HG03558 (cell line): ENCODE measurements at regions not wholly inside any gene's neighbourhood (a gene's known extent, or its start where the extent isn't known, plus 50 kb on each side); places are given as distances from the start of the nearest gene placed in this dataset.
A peak's percentile ranks its signal among the peaks of the same experiment; 100 is the strongest.
"Not testable (repeated sequence)": the region's sequence is repeated elsewhere in the genome, so short reads cannot be mapped to it uniquely, and the experiment has no call there.

Experiments
- ATAC-seq: cut with Tn5 transposase; IDR thresholded peaks from one replicate; pipeline ENCODE4 v1.9.1; 2021; ENCODE audit warnings: moderate number of reproducible peaks; ENCODE audit not compliant: unreplicated experiment; ENCODE audit errors: extremely low read depth

DNA sequence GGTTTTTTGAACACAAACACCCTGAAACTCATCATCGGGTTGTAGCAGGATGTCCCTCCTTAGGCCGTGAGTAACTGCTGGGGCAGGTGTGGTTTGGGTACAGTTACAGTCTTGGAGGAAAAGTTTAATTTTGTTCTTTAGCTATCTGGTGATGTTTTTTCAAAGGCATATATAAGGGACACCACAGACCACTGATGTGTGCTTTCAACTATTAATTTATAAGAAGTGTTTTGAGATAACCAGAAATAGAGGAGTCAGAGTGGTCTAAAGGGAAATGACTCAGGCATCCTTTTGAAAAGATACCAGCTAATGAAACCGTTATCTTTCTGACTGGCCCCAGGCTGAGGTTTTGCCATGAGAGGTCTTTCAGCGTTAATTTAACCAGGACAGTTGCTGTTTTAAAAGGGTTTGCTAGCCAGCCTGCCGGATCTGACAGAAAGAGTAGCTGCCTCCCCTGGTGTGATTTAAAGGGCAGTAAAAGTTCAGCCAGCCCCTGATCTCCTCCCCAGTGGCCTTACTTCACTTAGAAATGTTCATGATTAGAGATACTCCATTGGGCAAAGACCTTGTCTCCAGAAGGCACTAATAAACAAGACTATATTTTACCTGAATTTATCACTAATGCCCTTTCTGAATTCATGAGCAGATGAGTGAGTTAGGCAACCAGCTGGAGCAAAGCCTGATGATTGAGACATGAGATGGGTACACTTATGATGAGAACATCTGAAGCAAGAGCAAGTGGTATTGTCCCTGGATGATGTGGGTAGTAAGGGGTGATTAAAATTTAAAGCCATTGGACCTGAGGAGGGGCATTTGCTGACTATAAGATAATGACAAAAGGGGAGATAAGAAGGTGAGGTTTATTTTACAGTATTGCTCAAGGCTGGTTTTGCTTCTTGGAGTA is 482.5 kb upstream of the TBL1XR1 start:
- ATAC-seq, result peak; percentile 66

DNA sequence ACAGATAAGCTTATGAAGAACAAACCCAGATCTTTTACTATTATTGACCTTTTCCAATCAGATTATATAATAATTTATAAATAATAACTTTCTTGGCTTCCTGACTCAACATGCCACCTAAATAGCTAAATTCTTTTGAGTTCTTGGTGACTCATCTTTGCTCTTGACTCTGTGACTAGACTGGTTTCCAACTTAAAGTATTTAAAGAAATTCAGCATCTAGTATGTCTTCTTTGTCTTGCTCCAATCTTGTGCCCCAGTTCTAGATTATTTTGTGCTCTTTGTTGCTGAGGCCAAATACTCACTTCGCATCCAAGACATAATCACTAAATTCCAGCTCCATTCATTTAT is 483.2 kb upstream of the TBL1XR1 start:
- no peak for ATAC-seq

DNA sequence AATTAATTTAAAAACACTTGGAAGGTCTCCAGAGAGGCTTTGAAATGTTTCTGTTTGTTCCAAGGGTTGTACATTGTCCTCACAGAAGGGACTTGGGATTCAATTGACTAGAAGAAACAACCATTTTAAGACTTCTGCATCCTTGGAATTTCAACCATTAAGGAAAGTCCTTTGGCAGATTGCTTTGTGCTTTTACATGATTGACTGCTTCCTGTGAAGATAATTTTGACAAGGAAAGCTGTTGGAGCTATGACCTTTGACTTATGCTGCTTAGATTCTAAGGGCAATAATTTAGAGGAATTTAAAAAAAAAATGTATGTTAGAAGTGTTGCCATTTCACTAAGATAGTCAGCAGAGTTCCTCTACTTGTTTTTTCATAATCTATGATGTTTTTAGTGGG is 483.9 kb upstream of the TBL1XR1 start:
- no peak for ATAC-seq

DNA sequence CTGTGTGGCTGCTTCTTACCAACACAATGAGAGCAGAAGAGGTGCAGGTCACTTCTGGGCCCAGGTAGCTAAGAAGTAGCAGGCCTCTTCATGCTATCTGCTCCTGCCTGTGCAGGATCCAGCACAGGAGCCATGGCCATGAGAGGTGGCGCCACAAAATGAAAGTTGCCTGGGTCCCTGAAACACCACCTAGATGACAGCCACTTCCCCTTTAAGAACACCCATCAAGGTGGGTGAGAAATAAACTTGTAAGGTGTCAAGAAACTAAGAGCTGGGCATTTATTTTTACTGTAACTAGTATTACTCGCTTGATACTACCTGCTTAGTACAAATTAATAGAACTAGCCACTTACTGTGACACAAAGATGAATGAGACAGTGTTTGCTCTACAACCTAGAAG is 484.6 kb upstream of the TBL1XR1 start:
- ATAC-seq, result no peak

DNA sequence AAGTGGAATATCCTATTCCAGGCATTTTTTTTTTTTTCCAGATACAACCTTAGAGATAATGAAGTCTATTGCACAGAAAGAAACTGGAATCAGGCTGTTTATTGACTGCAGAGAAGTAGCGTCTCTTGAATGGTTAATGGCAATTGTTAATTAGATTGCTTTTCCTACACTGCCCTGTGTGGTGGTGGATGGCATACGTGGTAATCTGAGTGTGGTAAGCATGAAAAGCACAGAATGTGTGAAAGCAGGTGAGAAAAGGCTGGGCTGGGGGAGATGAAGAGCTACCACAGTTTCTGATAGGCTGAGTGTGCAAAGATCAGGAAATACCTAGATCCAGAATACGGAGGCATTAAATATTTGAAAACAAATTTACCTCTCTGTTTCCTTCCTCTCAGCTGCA is 486.3 kb upstream of the TBL1XR1 start:
- no peak for ATAC-seq

DNA sequence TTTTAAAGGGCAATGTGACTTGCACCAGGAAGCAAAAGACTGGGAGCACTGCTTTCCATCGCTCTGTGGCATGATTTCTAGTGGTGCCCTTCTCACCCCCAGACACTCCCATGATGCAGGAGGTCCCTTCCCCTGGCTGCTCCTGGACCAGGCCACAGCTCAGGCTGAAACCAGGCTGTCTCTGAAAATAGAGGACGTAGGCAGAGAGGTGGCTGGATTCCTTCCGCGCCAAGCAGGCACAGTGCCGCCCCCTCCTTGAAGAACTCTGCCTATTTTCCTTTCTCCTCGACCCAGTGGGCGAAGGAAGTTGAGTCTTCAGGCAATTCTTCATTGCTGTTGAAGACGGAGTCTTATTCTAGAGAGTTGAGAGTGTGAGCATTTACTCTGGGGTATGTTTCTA is 489.4 kb upstream of the TBL1XR1 start:
- no peak for ATAC-seq

DNA sequence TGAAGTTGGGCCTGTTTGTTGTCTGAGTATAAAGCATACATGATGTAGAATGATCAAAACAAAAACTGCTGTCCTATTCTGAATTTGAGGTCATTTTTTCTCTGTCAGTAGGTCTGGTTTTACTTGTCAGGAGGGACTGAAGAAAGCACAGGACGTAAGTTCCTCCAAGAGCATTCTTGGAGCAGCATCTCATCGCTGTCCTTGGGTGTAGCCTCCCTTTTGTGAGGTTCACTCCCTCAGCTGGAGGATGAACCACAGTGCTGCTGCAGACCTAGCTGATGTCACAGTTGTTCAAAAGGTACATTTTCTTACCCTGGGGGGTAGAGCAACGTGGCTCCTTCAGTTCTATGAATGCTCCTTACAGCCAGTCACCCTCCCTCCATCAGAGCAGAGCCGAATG is 490.0 kb upstream of the TBL1XR1 start:
- no peak for ATAC-seq

DNA sequence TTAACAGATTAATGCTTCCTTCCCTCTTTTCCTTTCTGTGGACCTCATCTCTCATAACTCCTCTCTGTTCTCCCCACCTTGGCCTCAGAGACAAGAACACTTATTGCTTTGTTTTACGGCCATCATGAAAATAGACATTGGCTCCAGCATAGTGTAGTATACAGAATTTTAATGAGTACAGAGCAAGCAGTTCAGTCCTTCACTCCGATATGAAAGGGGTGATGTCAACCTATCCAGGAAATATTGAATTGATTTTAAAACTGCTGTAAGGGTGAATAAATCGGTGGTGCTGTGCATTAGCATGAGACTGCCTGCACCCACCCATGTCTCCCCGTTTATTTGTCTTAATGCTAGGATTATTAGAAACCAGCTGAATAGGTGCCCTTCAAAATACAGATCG is 490.9 kb upstream of the TBL1XR1 start:
- ATAC-seq, result no peak

DNA sequence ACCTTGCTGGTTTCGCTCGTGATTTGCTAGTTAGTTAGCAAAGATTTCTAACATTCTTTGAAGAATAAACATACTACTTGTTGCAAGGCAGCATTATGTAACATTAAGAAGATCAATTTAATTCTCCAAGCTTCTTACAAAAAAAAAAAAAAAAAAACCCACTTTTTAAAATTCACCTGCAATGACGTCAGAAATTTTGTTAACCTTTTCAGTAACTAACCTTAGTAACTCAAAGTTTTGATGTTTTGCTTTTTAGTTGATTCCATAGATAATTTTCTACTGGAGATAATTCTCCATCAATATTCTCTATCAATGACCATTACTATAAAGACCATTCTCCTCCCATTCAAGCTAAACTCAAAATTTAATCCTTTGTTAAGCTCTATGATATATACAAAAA is 491.8 kb upstream of the TBL1XR1 start:
- ATAC-seq, result no peak

DNA sequence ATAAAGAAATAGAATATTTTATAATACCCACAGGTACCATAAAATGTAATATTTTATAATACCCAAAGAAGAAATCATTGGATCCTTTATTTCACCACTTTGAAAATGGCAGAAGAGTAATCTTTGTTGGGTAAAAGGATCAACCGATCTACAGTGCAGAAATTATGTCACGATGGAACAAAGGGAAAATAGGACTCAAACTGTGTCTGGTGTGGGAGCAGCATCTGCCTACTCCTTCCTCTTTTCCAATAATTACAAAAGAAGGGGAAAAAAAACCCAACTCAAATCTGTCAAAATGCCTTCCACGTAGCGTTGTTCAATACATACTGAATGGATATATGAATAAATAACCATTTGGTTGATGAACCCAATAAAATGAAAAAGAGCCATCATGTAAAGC is 492.6 kb upstream of the TBL1XR1 start:
- ATAC-seq, result no peak

DNA sequence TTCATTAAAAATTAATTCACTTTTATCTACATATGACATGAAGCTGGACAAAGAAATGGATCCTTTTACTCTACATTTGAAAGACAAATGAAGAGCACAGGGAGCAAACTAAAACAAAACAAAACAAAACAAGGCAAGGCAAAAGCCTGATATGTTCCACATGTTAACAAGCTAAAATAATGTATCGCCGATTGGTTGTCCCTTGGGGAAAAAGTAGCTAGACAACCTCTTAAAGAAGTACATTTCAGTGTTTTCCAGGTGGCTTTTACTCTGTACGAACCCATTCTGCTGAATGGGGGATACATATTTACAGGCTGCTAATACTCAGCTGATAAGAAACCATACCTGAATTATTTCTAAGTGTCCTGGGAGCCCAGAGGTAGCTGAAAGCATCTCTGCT is 493.0 kb upstream of the TBL1XR1 start:
- no peak for ATAC-seq

DNA sequence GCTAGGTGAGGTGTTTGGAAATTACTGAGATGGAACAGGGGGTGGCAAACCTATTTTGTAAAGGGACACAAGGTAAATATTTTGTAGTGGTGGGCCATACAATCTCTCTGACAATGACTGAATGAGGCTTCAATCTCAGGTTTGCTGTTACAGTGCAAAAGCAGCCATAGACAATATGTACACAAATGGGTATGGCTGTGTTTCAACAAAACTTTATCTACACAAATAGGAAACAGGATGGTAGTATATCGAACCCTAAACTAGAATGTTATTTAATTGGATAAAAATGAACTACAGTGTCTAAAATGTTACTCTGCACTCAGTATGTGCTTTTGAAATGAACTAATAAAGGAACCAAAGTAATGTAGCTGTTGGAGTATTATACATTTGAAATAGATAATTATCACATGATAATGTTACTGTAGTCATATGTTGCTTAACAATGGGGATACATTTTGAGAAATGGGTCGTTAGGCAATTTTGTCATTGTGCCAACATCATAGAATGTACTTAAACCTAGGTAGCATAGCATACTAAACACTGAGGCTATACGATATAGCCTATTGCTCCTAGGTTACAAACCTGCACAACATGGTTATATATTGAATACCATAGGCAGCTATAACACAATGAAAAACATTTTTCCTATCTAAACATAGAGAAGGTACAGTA is 495.2 kb upstream of the TBL1XR1 start:
- ATAC-seq, result no peak

DNA sequence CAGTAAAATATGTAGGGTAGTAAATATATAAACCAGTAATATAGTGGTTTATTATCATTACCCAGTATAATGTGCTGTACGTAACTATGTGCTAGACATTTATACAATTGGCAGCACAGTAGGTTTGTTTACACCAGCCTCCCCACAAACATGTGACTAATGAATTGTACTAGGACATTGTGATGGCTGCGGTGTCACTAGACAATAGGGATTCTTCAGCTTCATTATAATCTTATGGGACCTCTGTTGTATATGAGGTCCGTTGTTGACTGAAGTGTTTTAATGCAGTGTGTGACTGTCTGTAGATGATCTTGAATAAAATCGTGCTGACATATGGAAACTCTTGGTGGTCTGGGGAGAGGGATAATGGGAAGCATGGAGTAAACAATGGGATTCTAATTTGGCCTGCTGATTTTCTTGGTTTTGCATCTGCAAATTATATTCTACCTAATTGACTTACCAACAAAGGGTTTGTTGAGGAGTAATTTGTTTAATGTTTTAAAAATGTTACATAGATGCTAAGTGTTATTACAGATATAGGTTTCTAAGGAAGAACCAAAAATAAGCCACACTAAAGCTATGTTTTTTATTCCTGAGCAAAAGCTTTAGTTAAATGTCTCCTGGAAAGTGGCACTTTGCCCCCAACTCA is 496.5 kb upstream of the TBL1XR1 start:
- ATAC-seq, result no peak

DNA sequence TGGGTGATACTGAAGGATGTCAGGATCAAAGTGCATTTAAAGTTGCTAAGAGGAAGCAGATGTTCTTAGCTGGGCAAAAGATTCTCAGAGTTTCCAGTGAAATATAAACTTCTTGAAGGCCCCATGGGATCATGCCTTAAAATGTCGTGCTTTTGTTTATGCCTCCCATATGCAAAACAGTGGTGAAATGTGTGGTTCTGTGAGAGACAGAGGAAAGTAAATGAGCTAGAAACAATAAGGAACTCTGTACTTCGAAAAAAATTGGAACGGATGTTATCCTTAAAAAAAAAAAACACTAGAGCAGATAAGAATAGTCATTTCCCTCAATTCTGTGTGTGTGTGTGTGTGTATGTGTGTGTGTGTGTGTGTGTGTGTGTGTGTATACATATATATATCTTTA is 497.0 kb upstream of the TBL1XR1 start:
- ATAC-seq, result no peak

DNA sequence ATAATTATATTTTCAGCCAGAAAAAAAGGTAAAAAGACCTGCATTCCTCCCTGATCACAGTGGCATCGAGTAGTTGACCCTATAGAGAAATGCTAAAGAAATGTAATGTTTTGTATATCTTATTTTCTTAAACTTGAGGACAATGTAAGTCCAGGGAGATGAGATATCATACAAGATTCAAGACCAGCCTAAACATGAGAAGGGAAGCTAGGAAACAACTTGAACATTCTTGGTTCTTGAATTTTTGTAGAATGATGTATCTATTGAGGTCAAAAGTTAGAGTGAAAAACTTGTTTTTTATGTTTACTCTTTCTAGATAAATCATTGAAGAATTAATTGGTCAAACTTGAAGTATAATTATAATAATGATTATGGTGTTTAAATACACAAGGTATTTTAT is 497.7 kb upstream of the TBL1XR1 start:
- no peak for ATAC-seq

DNA sequence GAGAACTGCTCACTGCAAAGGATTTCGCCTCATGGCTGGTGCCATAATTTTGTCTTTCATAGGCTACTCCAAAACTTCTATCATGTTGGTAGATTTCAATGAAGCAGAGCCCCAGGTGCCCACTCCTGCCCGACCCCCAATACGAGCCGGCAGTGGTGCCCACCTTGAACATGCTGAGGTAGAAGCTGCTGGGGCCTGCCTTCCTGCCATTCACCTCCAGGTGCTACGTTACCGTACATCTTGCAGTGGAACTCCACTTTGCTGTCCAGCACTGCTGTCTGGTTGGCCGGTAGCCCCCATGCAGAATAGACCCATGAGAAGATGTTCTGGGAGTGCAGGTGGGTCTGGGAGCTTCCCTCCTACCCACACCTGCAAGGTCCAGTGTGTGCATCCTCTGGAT is 502.8 kb upstream of the TBL1XR1 start:
- ATAC-seq, result no peak

DNA sequence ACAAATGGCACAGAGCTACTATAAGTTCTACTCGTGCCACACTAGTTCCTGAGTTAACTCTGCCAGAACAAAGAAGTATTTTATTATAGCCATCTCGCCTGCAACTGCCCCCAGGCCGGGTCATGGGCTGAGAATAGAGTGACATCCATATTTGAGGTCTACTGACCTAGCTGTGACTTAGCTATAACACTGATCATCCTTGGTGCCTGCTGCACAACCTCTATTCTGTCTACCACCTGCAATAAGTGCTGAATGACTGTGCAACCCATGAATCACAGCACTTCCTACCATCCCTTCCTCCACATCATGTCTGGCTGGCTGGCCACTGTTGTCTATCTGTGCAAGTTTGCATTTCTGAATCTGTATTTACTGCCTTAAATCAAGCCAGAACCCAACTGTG is 506.5 kb upstream of the TBL1XR1 start:
- ATAC-seq, result no peak

DNA sequence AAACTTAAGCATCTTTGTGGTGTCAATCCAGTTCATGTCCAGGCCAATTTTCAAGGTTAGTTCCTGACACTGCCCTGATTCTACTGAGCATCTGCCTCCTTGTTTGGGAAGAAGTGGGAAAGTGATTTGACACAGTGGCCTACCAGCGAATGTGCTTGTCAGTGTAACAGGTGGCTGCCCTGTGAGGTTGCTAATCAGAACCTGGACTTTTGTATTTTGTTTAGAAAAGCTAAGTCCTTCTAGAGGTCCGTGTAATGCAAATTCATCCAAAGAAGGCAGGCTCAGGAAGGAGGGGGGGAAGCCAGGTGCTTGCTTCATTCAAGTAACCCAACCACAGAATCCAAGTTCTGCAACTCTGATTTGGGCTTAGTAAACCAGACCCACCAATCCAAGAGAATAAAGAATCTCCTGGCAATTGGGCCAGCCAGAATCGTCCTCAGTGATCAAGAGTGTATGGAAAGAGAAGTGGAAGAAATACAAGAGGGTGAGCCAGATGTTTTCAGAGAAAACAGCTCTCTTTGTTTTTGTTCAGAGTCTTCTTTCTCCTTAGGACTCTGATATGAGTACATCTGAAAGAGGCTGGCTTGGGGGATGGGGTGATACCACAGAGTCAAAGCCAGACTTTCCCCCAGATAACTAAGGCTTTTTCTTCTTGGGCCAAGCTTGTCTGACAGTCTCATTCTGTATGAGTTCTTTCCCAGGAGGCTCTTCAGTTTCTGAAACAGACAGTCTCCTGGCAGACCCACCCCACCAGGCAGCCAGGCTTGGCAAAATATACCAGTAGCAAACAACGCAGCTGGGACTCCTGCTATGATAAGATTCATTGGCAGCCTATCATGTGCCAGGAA is 508.9 kb upstream of the TBL1XR1 start:
- ATAC-seq, result no peak

DNA sequence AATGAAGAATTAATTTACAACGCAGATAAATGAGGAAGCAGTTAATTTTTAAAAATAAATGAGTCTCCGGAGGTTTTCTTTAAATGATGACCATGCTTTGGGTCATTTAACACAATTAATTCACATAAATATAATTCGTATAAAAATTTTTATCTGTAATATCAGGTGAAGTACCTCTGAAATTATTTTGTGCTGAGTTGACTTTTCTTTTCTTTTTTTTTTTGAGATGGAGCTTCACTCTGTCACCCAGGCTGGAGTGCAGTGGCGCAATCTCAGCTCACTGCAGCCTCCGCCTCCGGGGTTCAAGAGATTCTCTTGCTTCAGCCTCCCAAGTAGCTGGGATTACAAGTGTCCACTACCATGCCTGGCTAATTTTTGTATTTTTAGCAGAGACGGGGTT is 512.2 kb upstream of the TBL1XR1 start:
- not testable (repeated sequence) for ATAC-seq

DNA sequence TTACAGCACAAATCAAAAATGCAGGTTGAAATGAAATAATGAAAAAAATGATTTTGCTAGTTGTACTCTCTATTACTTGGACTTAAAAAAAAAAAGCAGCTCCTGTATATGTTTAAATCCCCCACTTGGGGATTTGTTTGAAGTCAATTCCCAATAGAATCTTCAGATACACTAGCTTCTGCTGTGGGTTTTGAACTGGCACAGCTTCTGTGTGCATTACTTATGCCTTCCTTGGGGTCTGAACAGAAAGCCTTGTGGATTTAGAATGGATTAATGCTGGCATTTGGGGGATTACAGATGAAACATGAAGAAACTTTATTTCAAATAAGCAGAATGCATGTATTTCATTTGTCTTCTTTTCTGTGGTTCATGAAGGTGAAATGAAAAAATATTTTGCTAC is 513.2 kb upstream of the TBL1XR1 start:
- no peak for ATAC-seq

DNA sequence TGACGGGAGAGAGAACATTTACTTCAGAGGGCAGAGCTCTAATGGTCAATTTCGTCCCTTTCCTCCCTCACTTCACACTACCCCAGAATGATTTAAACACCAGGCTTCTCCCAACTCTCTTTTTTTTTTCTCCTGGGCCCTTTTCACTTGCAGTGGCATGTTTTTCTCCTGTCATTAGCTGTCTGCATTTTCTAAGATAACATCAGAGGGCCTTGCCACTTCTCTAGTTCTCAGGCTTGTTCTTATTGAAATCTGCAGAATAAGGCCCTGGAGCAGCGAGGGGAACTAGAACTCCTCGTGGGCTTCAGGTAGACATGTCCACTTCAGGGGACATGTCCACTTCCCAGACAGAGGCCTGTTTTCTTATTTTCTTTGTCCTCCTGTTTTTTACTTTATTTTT is 514.4 kb upstream of the TBL1XR1 start:
- ATAC-seq, result no peak
